Activated CD4-positive, CD25-positive, alpha-beta regulatory T cell treated with anti-CD3 and anti-CD28 coated beads, Interleukin-2, amount 50 U/mL, for 24 hours (primary cell): ENCODE measurements at regions not wholly inside any gene's neighbourhood (a gene's known extent, or its start where the extent isn't known, plus 50 kb on each side); places are given as distances from the start of the nearest gene placed in this dataset.
A peak's percentile ranks its signal among the peaks of the same experiment; 100 is the strongest.

Source experiments
- ATAC-seq, 2 donors: fragments of 150-1000 bp; cut with Tn5 transposase; one replicate each; pipeline ENCODE4 v1.10.0; 2021; ENCODE audit warnings: mild to moderate bottlenecking in 1 of 2, moderate library complexity in 1 of 2

DNA sequence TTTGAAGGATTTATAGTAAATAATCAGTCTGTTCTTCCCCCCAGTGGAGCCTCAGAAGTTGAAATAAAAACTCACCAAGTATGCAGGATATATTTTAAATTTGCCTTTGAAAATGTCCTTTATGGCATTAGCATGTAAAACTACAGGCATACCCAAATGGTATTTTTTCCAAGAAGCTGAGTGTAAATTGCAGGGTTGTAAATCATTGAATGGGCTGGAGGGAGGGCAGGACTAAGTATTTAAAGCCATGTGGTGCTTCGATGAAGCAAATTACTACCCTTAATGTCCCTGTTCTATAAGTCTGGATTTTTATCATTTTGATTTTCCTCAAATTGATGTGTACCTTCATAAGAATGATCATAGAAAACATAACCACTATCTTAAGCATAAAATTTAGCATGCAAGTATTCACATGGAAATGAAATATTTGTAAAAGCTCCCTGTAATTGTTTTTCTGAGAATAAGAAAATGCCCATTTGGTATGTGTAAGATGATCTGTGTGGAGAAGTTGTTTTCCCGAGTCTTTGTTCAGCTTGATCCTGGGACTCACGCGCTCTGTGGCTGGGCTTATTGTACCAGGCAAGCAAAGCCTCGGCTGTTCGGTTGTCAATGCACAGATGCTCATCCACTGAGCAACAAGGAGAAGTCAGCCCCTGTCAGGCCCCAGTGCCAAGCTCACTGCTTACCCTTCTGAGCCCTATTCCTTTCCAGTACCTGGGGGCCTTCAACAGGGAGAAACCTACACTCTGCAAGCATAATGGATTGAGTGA lies 66.7 kb downstream of the CD164 start:
- no peak for ATAC-seq

DNA sequence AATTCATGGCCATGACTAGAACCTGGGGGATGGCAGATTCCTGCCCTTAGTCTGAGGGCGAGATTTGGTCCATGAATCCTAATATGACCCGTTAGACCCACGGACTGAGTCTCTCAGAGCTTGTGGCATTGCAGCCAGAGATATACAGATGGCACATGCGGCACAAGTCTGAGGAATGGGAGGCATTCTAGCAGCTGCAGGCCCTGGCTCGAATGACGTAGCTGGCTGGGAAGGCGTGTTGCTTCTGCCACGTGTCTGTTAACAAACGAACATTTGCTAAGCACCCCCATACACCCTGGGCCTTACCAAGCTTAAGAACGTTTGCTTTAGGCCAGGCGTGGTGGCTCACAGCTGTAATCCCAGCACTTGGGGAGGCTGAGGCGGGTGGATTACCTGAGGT lies 68.0 kb downstream of the CD164 start:
- ATAC-seq, result no peak

DNA sequence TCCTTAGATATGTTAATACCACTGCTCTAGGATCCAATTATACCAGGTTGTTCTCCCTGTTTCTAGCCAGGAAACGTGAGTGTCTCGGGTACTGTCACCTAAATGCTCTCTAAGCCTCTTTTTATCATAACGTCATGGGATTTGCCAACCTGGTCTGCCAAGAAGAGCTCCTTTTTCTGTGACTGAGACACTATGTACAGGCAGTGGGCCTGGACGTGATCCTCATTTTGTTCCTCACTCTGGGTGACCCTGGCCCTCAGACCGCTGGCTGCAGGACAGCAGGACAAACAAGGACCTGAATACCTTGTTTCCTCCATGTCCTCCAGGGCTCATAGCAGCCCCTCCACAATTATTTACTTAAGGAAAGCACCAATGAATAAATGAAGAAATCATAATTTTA lies 69.1 kb downstream of the CD164 start:
- no peak for ATAC-seq

DNA sequence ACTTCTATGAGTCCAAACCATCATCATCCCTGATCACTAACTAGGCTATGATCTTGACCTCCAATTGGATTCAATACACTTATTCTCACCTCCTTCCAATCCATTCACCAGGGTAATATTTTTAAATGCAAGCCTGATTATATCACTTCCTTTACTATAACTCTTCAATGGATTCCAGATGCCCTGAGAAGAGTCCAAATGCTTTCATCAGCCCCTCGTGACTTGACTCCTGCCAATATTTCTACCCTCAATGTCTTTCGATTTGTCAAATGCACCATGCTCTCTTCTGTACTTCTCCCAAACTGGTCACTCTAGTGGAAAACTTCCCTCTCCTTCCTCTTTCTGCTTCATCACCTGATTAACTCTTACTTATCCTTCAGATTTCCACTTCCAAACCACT lies 70.8 kb downstream of the CD164 start:
- no peak for ATAC-seq

DNA sequence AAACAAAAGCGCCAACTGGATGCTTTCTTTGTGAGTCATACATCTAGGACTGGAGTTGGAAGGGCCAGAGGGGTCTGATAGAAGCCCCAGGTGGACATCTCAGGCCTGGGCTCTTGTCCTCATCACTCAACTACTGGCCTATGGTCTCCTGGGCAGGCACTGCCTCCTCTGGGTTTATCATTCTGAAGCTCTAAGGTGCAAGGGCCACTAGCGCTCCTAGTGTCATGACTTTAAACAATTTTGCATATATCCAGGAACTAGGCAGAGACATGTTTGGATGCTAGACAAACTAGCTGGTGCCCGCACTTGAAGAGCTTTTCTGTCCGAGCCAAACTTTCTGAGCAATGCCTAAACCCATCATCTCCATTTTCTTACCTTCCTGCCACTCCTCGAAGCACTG lies 72.3 kb downstream of the CD164 start:
- no peak for ATAC-seq

DNA sequence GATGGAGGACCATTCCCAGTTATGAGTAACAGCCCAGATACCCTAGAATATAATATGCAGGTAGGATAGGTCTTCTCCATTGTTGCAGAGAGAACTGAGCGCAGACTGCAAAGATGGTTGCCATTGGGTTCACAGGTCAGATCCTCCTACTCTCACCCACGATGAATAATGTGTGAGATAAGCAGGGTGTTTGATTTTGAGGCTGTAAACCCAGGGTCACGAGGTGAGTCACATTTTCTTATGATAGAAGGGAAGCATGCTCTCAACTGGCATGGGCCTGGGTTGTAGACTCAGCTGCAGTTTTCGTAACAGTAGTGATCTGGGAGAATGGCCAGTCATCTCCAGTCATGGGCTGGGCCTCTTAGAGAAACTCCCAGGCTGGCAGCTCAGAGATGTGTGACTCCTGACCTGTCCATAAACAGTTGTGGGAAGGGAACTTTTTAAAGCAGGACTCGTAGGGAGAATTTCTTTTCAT lies 74.2 kb downstream of the CD164 start:
- peak; percentile 74 to 77 for ATAC-seq

DNA sequence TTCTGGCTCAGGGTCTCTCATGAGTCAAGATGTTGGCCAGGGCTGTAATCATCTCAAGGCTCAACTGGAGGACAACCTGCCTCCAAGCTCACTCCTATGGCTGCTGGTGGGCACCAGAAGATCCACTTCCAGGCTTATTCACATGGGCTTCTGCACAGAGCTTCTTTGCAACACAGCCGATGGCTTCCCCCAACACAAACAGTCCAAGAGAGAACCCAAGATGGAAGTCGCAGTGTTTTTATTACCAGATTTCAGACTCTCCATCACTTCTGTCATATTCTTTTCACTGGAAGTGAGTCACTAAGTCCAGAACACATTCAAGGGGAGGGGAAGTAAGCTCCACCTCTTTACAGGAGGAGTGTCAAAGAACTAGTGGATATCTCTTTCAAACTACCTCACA lies 75.5 kb downstream of the CD164 start:
- ATAC-seq, result no peak

DNA sequence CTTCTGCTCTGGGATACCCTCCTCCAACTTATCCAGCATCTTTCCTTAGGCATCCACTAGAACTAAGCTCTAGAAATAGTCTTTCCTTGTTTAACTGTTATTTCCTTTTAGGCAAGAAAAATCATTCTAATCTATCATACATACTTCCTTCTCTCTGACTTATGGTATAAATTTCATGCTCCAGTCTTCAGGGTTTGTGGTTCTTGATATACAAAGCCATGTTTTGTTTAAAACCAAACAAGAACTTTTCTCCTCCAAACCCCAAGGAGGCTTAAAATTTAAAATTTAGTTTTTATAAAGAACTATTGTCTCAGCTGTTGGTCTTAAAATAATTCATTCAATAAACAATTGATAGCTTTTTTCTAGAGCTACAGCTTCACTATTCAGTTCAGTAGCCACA lies 77.2 kb downstream of the CD164 start:
- ATAC-seq, result no peak

DNA sequence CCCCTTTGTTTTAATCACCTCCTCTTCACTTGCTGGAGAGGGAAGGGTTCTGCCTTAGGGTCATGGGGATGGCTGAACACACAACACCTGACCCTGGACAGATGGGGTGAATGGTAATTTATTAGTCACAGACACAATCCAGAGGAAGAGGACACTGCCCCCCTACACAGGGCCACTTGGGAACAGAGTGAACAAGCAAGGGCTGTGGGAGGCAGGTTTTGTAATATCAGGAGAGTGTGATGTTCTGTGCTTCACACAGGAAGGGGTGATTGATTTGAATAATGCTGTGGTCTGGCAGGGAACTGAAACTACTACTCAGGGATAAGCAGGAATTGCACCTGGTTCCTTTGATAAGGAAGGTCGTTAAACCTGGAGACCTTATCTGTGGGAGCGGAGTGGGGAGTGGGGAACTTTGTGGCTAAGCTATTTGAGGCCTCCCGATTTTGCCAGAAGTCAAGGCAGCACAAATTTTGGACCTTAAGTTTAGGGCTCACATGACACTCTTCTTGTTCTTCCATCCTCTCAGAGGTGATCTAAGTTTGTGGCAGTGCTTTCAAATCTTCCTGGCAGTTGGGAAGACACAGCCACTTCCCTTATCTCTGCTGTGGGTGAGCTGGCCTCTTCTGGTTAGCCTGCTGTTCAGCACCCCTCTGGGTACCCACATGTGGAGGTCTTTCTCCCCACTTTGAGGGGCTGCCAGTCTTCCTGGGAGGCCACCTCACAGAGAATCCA lies 77.8 kb downstream of the CD164 start:
- ATAC-seq, result no peak

DNA sequence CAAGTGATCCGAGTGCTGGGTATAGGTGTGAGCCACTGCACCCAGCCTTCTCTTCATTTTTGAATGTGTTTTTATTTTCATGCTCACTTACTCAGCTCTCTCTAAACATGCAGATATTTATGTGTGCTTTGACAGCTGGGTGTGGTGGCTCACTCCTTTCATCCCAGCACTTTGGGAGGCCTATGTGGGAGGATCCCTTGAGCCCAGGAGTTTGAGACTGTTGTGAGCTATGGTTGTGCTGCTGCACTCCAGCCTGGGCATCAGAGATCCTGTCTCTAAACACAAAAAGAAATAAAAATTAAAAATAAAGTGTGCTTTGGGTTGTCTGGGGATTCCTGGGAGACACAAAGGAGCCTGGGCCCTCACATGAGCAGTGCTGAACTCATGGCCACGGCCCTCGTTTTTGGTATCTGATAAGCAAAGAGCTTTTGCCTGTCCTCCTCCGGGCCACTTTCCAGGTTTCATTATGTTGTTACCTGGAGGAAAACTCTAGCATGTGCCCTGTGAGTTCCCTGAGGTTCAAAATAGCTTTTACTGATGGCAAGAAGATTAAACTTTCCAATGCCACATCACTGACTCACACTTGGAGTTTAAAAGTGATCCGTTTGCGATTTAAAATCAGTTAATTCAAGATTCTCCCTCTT lies 78.5 kb downstream of the CD164 start:
- ATAC-seq, result no peak

DNA sequence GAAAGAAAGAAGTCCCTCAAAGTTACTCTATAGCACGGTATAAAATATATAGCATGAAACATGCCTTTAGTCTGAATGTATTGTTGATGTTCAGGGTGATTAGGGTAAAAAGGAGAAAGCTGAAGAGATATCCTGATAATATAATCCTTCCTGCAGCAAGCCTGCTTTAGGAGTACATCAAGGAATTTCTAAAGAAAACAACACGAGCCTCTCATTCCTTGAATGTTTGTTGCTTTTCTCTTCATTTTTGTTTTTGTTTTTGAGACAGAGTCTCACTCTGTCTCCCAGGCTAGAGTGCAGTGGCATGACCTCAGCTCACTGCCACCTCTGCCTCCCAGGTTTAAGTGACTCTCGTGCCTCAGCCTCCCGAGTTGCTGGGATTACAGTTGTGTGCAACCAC lies 79.1 kb downstream of the CD164 start:
- ATAC-seq, result no peak

DNA sequence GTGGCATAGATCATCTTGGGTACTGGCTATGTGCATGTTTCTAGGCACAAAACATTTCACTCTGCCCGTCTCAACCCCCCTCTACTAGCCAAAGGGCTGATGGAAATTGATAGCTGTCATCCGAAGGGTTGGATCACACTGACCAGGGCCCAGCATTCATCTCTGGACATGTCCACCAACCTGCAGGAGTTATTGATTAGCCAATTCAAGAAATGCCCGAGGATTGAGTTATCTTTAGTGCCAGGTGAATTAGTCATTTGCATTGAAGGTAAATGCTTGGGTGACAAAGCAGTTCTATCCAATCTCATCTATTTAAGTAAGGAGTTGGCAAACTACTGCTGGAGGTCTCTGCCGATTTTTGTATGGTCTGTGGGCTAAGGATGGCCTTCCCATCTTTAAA lies 80.1 kb downstream of the CD164 start:
- ATAC-seq, result no peak

DNA sequence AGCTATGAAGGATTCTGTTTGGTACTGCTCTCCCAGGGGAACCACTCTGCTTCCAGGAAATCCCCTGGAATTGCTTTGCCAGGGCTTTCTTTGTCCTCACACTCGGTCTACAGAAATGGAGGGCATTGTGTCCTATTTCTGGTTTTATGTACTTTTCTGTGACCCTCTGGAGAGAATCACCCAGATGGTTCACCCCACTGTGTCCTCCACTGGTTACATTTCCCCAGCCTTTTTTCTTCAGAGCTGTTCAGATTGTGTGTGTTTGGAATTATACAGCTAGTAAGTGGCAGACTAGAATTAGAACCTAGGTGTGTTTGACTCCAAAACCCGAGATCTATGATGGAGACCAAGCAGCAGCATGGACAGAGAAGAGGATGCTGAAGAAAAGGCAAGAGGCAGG lies 80.8 kb downstream of the CD164 start:
- ATAC-seq, result no peak

DNA sequence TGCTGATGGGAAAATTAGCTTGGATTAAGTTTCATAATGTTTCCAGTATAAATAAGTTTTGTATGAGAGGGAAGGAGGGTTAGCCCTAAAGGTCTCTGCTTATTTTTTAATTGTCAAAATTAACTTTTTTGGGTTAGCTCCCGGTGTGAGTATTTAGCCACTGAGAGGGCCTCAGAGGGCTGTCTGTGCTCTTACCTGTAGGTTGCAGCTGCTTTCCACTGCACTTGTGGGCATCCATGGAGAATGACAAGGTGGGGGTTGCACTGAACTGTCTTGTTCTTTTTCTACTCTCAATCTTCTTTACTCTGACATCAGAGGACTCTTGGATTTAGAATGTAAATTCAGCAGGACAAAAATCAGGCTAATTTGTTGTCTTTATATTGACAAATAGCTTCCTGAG lies 81.4 kb downstream of the CD164 start:
- ATAC-seq, result no peak

DNA sequence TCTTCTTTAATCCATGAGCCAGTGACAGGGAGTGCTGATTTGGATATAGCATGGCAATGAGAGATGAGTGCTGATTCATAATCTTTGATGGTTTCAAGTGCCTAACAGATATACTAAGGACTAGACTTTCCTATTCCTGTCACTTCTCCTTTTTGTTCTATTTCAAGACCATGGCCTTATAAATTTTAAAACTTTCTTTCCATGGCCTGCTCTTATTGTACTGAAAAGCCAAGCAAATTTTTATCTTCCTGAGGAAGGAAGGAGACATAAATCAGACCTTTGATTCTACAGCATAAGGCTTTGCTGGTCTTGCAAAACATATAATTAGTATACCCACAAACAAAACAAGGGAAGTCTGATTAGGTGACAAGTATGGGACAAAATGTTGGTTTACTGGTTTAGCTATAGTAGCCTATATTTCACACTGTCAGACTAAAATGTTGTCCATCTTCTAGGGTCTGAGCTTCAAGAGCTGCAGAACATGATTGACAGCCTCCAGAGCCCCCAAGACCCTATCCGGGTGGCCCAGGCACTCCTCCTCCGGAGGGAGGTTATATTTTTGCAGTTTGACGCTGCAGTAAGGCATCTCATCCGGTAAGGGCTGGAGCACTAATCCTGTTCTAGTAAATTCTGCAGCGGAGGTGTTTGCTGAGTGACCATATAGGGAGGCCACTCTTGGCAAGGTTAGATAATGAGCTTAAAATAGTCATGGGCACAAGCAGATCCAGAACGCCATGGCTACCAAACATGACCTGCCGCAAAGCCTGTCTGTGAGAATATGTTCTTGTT lies 82.3 kb downstream of the CD164 start:
- ATAC-seq, result no peak

DNA sequence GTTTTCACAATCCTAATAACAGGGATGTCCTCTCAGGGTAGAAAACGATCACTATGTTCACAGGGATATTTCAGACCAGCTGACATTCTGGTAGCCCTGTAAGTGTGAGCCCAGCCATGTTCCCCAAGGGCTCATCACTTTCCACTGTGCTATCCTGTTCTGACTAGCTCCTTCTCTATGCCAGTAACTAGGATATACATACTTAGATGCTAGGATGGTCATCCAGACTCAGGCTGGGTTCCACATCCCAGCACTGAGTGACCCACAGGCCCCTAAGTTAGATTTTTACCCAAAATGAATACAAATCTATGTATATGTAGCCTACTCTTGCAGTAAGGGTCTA lies 83.0 kb downstream of the CD164 start:
- no peak for ATAC-seq

DNA sequence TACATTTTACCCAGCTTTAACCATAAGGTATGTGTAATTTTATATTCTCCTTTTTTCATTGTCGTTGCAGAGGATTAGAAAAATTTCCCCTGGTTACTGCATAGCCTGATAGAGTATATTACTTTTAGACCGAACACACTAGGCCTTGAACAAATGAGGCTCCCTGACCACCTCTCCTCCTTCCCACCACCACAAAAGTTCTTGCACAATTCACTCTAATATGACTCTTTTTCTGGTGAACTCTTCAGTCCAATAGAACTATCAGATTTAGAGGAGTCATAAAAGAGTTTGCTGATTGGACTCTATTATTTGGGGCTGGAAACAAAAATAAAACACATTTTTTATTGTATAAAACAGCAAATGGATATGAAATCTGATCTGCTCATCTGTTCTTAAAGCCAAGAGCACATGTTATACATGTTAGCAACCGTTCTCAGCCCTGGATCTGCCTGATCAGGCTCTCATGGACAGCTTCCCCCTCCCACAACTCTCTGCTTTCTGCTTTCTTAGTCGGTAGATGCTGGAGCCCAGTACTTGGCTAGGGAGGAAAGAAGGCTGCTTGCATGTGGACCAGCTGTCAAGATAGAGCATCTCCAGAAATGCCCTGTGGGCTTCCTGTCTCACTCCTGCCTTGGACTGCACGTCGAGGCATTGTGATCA lies 83.5 kb downstream of the CD164 start:
- no peak for ATAC-seq

DNA sequence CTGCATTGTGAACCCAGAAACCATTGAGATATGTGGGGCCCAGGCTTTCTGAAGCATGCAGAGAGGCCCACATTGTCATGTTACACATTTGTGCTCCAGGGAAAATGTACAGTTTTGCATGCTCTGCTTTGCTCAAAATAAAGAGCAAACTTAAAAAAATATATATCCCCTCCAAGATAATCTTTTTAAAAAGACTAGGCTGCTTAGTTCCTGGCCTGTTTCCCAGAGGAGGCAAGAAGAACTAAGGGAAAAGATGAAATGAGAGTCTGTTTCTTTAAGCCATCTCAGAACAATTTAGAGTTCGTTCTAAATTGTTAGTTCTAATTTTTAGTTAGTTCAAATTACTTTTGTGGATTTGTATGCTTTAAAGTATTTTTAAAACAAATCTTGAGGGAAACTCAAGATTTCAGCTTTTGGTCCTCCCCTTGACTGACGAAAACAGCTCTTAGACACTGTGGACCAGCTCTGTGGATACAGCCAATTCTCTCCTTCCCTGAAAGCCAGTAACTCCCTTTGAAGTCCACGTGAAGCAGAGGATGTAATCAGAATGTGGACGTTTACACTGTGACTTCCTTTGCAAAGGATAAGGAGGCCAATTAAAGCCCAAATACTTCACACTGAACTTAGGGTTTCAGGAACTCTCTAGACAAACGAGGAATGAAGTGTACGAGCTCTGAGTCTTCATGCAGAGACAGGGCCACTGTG lies 84.7 kb downstream of the CD164 start:
- no peak for ATAC-seq

DNA sequence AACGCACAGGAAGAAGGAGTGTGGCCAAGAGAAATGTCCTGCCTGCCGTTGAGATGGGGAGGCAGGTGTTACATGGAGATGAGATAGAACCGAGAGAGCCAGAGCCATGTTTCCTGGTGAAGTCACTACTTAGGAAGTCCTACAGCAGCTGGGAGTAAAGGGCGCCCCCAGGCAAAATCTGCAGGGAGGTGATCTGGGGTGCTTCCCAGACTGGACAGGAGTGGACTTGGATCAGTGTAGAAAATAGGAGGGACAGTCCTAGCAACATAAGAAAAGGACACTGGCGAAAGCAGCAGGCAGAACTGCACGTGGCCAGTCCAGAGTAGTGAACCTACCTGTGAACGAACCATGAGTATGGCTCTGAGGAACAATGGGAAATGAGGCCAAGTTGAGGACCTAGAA lies 85.3 kb downstream of the CD164 start:
- no peak for ATAC-seq

DNA sequence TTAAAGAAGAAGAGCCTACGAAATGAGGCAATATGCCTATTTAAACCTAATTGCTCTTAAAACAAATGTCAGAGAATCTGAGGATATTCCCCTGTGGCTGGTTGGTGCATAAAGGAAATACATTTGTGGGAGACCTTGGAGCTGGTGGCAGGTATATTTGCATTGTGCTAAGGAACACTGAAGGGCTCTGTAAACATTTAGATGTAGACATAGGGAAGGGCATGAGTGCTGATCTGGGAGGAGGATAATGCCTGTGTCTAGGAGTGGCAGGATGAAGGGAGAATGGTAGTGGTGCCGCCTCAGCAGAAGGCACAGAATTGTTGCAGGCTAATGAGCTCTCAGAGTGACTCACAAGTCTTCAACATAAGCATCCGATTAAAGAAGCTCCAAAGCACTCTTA lies 85.8 kb downstream of the CD164 start:
- no peak for ATAC-seq

DNA sequence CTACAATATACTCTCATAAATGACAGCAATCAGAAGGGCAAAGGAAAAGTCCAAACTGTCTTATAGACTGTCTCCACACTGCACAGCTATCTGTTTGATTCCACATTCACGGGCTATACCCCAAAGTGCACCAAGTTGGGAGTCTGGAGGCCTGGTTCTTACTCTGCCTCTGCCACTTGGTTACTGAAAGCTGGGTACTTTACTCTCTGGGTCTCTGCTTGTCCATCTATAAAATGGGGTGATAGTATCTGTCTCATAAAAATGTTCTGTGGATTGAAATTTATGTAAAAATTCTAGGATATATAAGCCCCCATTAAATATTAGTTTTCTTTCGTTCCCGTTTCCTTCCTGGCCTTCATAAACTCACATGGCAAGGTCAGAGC lies 86.5 kb downstream of the CD164 start:
- no peak for ATAC-seq
